B cell (primary cell): ENCODE measurements at regions not wholly inside any gene's neighbourhood (a gene's known extent, or its start where the extent isn't known, plus 50 kb on each side); places are given as distances from the start of the nearest gene placed in this dataset.

Experiments
- ATAC-seq: fragments of 200-7000 bp; cut with Tn5 transposase; one replicate; pipeline ENCODE4 v1.10.0; 2021; ENCODE audit warnings: low read depth, mild to moderate bottlenecking, moderate number of reproducible peaks, moderate library complexity
- CTCF ChIA-PET: fragments of 350-600 bp; sonication (Branson Sonifier 250); formaldehyde crosslinking; loops from one replicate; lab custom pipeline; 2021; ENCODE audit warnings: antibody characterized with exemption, inconsistent platforms; lab: Charles Lee
- POLR2A ChIA-PET: fragments of 350-600 bp; sonication (Branson Sonifier 250); formaldehyde crosslinking; loops from one replicate; lab custom pipeline; 2021; ENCODE audit warnings: antibody characterized with exemption; lab: Charles Lee
- DNase-seq: peaks from one replicate; pipeline ENCODE4 v3.0.0; 2013
- H2AFZ ChIP-seq: 2 replicates; pipeline ENCODE4 v1.6.1; 2012; ENCODE audit warnings: mild to moderate bottlenecking, low read depth, low read length; ENCODE audit not compliant: insufficient read depth, poor library complexity, severe bottlenecking
- H3K27ac ChIP-seq, 2 donors: 1 replicate in 1 of 2; 2 replicates in 1 of 2; pipeline ENCODE4 v1.5.1; 2012 to 2013; ENCODE audit warnings: low read length in 2 of 2, mild to moderate bottlenecking in 2 of 2, moderate library complexity in 1 of 2
- H3K27me3 ChIP-seq, 4 experiments: fragments of 200-600 bp in 1 of 4; sonication (generic) in 1 of 4; replicated peaks in 1 of 4; 1 replicate in 2 of 4; 2 replicates in 2 of 4; pipeline versions ENCODE4 v1.6.1 to v1.7.0; 2013 to 2016; ENCODE audit warnings: low read length in 3 of 4, mild to moderate bottlenecking in 2 of 4, mixed read lengths in 1 of 4, moderate library complexity in 1 of 4; ENCODE audit not compliant: insufficient read depth in 4 of 4, control insufficient read depth in 3 of 4; ENCODE audit errors: control extremely low read depth in 1 of 4
- H3K36me3 ChIP-seq, 2 experiments: replicated peaks in 1 of 2; 1 replicate in 1 of 2; 2 replicates in 1 of 2; pipeline versions ENCODE4 v1.6.1 to v1.7.1; 2013; ENCODE audit warnings: low read length in 1 of 2; ENCODE audit not compliant: insufficient read depth in 2 of 2, control insufficient read depth in 1 of 2; ENCODE audit errors: control extremely low read depth in 1 of 2, extremely low read depth in 1 of 2
- H3K4me1 ChIP-seq, 2 donors: fragments of 200-600 bp in 1 of 2; sonication (generic) in 1 of 2; 1 replicate in 1 of 2; 2 replicates in 1 of 2; pipeline versions ENCODE4 v1.5.1 to v1.6.1; 2013 to 2017; ENCODE audit warnings: low read length in 2 of 2; ENCODE audit not compliant: control insufficient read depth in 2 of 2, insufficient read depth in 2 of 2
- H3K4me2 ChIP-seq: replicated peaks from 2 replicates; pipeline ENCODE3; 2012; ENCODE audit warnings: mild to moderate bottlenecking, low read depth, low read length; ENCODE audit not compliant: poor library complexity, severe bottlenecking
- H3K4me3 ChIP-seq, 5 experiments: fragments of 200-600 bp in 1 of 5; sonication (generic) in 1 of 5; 1 replicate in 3 of 5; 2 replicates in 2 of 5; pipeline versions ENCODE4 v1.5.1 to v1.7.0; 2011 to 2016; ENCODE audit warnings: low read length in 4 of 5, mild to moderate bottlenecking in 4 of 5, low read depth in 2 of 5, control low read depth in 1 of 5, moderate library complexity in 1 of 5; ENCODE audit not compliant: insufficient read depth in 1 of 5; ENCODE audit errors: control extremely low read depth in 1 of 5, extremely low read depth in 1 of 5
- H3K79me2 ChIP-seq: fragments of 200-600 bp; sonication (generic); one replicate; pipeline ENCODE4 v1.6.0; 2016; ENCODE audit warnings: low read length; ENCODE audit not compliant: control insufficient read depth, insufficient read depth
- H3K9ac ChIP-seq: fragments of 200-600 bp; sonication (generic); 2 replicates; pipeline ENCODE4 v1.6.1; 2017; ENCODE audit warnings: mild to moderate bottlenecking, low read length, moderate library complexity
- H3K9me3 ChIP-seq, 3 donors: one replicate each; pipeline versions ENCODE4 v1.6.1 to v1.7.1; 2013; ENCODE audit warnings: low read length in 2 of 3; ENCODE audit not compliant: control insufficient read depth in 2 of 3, insufficient read depth in 1 of 3; ENCODE audit errors: control extremely low read depth in 1 of 3
- H4K20me1 ChIP-seq: 2 replicates; pipeline ENCODE4 v1.6.0; 2012; ENCODE audit warnings: mild to moderate bottlenecking, low read length; ENCODE audit not compliant: insufficient read depth, control insufficient read depth, poor library complexity, severe bottlenecking
- H3K27ac Mint-ChIP-seq: one replicate; pipeline ENCODE4 v1.8.0; 2021; ENCODE audit warnings: mixed read lengths
- H3K27me3 Mint-ChIP-seq: one replicate; pipeline ENCODE4 v1.8.0; 2021; ENCODE audit warnings: mixed read lengths
- H3K4me1 Mint-ChIP-seq: one replicate; pipeline ENCODE4 v1.8.0; 2021; ENCODE audit warnings: mixed read lengths
- H3K4me3 Mint-ChIP-seq: one replicate; pipeline ENCODE4 v1.8.0; 2021; ENCODE audit warnings: mixed read lengths
- H3K9me3 Mint-ChIP-seq: one replicate; pipeline ENCODE4 v1.8.0; 2022; ENCODE audit warnings: mixed read lengths; ENCODE audit not compliant: insufficient read depth
- CTCF ChIP-seq: fragments of 200-600 bp; IDR thresholded peaks from one replicate; pipeline ENCODE4 v1.8.0; 2022; ENCODE audit warnings: antibody characterized with exemption, mild to moderate bottlenecking
- EZH2 ChIP-seq: IDR thresholded peaks from 2 replicates; pipeline ENCODE4 v1.6.1; 2012; ENCODE audit warnings: borderline replicate concordance, low read depth, mild to moderate bottlenecking, moderate library complexity, low read length; ENCODE audit not compliant: insufficient read depth, poor library complexity, severe bottlenecking
- WGBS: methylation state at CpG from one replicate; pipeline ENCODE4 v1.1.5; 2013; ENCODE audit warnings: missing lambda C conversion rate; ENCODE audit not compliant: insufficient coverage; 5-methylcytosine and 5-hydroxymethylcytosine counted together
- intact Hi-C: fragments of 100-400 bp; cut with micrococcal nuclease; formaldehyde crosslinking; loops from one replicate; pipeline ENCODE4 v1.10.0; 2022

DNA sequence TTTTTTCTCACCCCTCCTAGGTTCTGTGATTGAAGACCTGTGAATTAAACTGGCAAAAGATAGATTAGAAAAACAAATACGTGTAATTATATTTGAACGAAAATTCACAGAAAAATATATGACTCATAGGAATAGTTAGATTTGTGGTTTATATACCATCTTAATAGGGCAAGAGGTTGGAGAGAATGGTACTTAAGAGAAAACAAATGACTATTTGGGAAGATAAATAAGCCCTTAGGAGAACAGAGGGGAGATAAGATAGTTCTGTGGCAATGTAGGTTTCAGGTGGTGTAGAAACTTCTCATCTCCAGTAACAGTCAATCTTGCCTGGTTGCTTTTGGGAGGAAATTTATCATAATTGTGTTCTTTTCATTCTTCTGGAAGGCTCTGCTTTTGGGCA lies 122.0 kb downstream of the PRDM9 start:
- H3K4me3 Mint-ChIP-seq = no peak overlapping the region
- WGBS = no CpG with 5 or more reads among the region's 2 CpGs
- intact Hi-C loops = no loop called here

More for the DNA sequence above, 122.0 kb downstream of the PRDM9 start:
- POLR2A ChIA-PET = no interaction called here
- ATAC-seq = no peak
- Histone ChIP-seq H3K27me3 (no peaks in the 10 kb centered on the region), H3K4me3 (no peak overlapping the region), H3K4me2 (no peak overlapping the region), H2AFZ (no peak overlapping the region), H3K4me1 (no peaks in the 10 kb centered on the region), H3K36me3 (no peaks in the 10 kb centered on the region), H3K9ac (no peak overlapping the region), H3K9me3 (no peaks in the 10 kb centered on the region), H4K20me1 (no peaks in the 10 kb centered on the region), H3K27ac (no peak overlapping the region), H3K79me2 (no peaks in the 10 kb centered on the region)
- no peaks in the 10 kb centered on the region for H3K27me3 Mint-ChIP-seq
- TF ChIP-seq EZH2 = no peak
- TF ChIP-seq CTCF = no peak
- no peak overlapping the region for H3K27ac Mint-ChIP-seq
- H3K9me3 Mint-ChIP-seq = peaks cover 3% of the 10 kb centered on the region
- CTCF ChIA-PET = no interaction called here
- no peak for DNase-seq
- H3K4me1 Mint-ChIP-seq = no peaks in the 10 kb centered on the region
